ENCODE measurements at regions not wholly inside any gene's neighbourhood (a gene's known extent, or its start where the extent isn't known, plus 50 kb on each side); places are given as distances from the start of the nearest gene placed in this dataset.

DNA sequence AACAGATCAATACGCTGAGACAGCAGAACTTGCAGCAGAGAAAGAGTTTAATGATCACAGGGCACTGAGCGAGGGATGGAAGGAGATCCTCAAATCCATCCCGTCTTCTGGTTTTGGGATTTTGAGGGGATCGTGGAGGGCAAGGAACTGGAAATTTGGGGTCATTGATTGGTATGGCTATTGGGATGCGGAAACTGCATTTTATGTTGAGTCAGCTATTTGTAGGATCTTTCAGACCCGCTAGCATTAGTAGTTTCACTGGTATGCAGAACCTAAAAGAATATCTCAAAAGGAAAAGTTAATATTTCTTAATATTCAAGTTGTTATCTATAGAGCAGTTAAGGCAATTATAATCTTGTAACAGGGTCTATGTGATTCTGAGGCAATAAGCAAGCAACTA lies 771.7 kb upstream of the CTNND2 start:
- TF ChIP-seq, protein P1, sequence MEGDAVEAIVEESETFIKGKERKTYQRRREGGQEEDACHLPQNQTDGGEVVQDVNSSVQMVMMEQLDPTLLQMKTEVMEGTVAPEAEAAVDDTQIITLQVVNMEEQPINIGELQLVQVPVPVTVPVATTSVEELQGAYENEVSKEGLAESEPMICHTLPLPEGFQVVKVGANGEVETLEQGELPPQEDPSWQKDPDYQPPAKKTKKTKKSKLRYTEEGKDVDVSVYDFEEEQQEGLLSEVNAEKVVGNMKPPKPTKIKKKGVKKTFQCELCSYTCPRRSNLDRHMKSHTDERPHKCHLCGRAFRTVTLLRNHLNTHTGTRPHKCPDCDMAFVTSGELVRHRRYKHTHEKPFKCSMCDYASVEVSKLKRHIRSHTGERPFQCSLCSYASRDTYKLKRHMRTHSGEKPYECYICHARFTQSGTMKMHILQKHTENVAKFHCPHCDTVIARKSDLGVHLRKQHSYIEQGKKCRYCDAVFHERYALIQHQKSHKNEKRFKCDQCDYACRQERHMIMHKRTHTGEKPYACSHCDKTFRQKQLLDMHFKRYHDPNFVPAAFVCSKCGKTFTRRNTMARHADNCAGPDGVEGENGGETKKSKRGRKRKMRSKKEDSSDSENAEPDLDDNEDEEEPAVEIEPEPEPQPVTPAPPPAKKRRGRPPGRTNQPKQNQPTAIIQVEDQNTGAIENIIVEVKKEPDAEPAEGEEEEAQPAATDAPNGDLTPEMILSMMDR (IDR thresholded peaks at IDR 0.05): no peak
- no peak for TF ChIP-seq POLR2A (IDR thresholded peaks at IDR 0.05)

Data from body of pancreas (tissue), 4 donors.